HepG2 (cell line): ENCODE measurements at regions not wholly inside any gene's neighbourhood (a gene's known extent, or its start where the extent isn't known, plus 50 kb on each side); places are given as distances from the start of the nearest gene placed in this dataset.

ENCODE experiments used
- ATAC-seq: fragments of 200-7000 bp; cut with Tn5 transposase; 3 replicates; pipeline ENCODE4 v1.9.1; 2020; ENCODE audit warnings: mild to moderate bottlenecking, moderate library complexity
- BruUV-seq: library from RNA; stranded (reverse); fragments of 400-500 nt; replicated peaks from 2 replicates; lab custom pipeline; 2021; lab: Mats Ljungman, UMichigan
- CTCF ChIA-PET: fragments of 300-600 bp; formaldehyde crosslinking; extraction: SDS; loops from one replicate; lab custom pipeline; 2021; ENCODE audit warnings: low total read pairs, inconsistent platforms, low intra/inter-chr PET ratio; lab: Yijun Ruan, JAX
- POLR2A ChIA-PET: fragments of 350-600 bp; sonication (Branson Sonifier 250); formaldehyde crosslinking; loops from one replicate; lab custom pipeline; 2020; ENCODE audit warnings: antibody characterized with exemption, inconsistent platforms; lab: Yijun Ruan, JAX
- DNase-seq: peaks from one replicate; pipeline ENCODE4 v3.0.0-alpha.2; 2015; ENCODE audit warnings: low spot score
- FAIRE-seq: peaks from 3 replicates; lab custom pipeline; 2011; peaks lifted over from hg19 to GRCh38; lab: Jason Lieb, UNC
- H2AFZ ChIP-seq: one replicate; pipeline ENCODE4 v1.6.1; 2011; ENCODE audit warnings: low read length, inconsistent platforms
- H3K27ac ChIP-seq: fragments of 300-600 bp; 3 replicates; pipeline ENCODE4 v1.8.0; 2011; ENCODE audit warnings: mixed run types, mild to moderate bottlenecking, mixed read lengths, low read length, inconsistent platforms; ENCODE audit not compliant: insufficient read depth; ENCODE audit errors: extremely low read length
- H3K27me3 ChIP-seq, 2 experiments: fragments of 200-600 bp in 1 of 2; 2 replicates in 1 of 2; 3 replicates in 1 of 2; pipeline versions ENCODE4 v1.6.0 to v1.8.0; 2011; ENCODE audit warnings: low read length in 2 of 2, mild to moderate bottlenecking in 2 of 2, moderate library complexity in 2 of 2, inconsistent platforms in 1 of 2; ENCODE audit not compliant: insufficient read depth in 2 of 2, control insufficient read depth in 1 of 2
- H3K36me3 ChIP-seq, 2 experiments: fragments of 200-600 bp in 1 of 2; replicated peaks in 1 of 2; 2 replicates in 1 of 2; 3 replicates in 1 of 2; pipeline versions ENCODE4 v1.5.1 to v1.8.0; 2011; ENCODE audit warnings: low read length in 2 of 2, inconsistent platforms in 1 of 2; ENCODE audit not compliant: insufficient read depth in 2 of 2, control insufficient read depth in 1 of 2
- H3K4me1 ChIP-seq: 2 replicates; pipeline ENCODE4 v1.5.1; 2012; ENCODE audit warnings: low read length, inconsistent platforms; ENCODE audit not compliant: insufficient read depth
- H3K4me2 ChIP-seq: 2 replicates; pipeline ENCODE4 v1.6.0; 2011; ENCODE audit warnings: low read depth, low read length, inconsistent platforms
- H3K4me3 ChIP-seq, 3 experiments: fragments of 200-600 bp in 1 of 3; sonication (generic), shearing (Covaris generic) in 1 of 3; replicated peaks in 1 of 3; 2 replicates each; pipeline ENCODE4 v1.5.1; 2011 to 2016; ENCODE audit warnings: low read length in 3 of 3, inconsistent platforms in 2 of 3, low read depth in 2 of 3, mild to moderate bottlenecking in 2 of 3, control low read depth in 1 of 3, mixed read lengths in 1 of 3; ENCODE audit not compliant: insufficient read depth in 1 of 3
- H3K79me2 ChIP-seq: one replicate; pipeline ENCODE4 v1.6.1; 2011; ENCODE audit warnings: low read length, inconsistent platforms; ENCODE audit not compliant: insufficient read depth
- H3K9ac ChIP-seq: 2 replicates; pipeline ENCODE4 v1.6.0; 2011; ENCODE audit warnings: mild to moderate bottlenecking, low read depth, low read length, inconsistent platforms; ENCODE audit not compliant: insufficient read depth
- H3K9me3 ChIP-seq: 2 replicates; pipeline ENCODE4 v1.5.1; 2012; ENCODE audit warnings: mild to moderate bottlenecking, low read length
- H4K20me1 ChIP-seq: 2 replicates; pipeline ENCODE4 v1.6.0; 2011; ENCODE audit warnings: inconsistent platforms, mild to moderate bottlenecking, low read length, moderate library complexity; ENCODE audit not compliant: insufficient read depth
- DNMT3B ChIP-seq: conservative IDR thresholded peaks from 2 replicates; pipeline ENCODE4 v1.6.1; 2016; ENCODE audit warnings: missing biosample characterization, control low read depth
- IRF2 ChIP-seq: IDR thresholded peaks from 2 replicates; pipeline ENCODE4 v1.6.1; 2018; ENCODE audit warnings: missing genetic modification reagents, missing compliant biosample characterization
- RFXAP ChIP-seq: sonication (generic); formaldehyde crosslinking; IDR thresholded peaks from 2 replicates; pipeline ENCODE4 v1.4.0; 2020; ENCODE audit warnings: missing genetic modification reagents, borderline replicate concordance
- WGBS: methylation state at CpG from one replicate; pipeline ENCODE4 v1.1.6; 2017; ENCODE audit warnings: low lambda C conversion rate; 5-methylcytosine and 5-hydroxymethylcytosine counted together
- in situ Hi-C: cut with HindIII; loops from 2 replicates; pipeline ENCODE4 v1.10.0; 2017; ENCODE audit warnings: low pct_unique_long_range_greater_than_20kb; ENCODE audit not compliant: extremely low pct_ligation_motif_present
- intact Hi-C: fragments of 100-400 bp; cut with micrococcal nuclease; formaldehyde crosslinking; loops from one replicate; pipeline ENCODE4 v1.10.0; 2022; ENCODE audit not compliant: unreplicated experiment
- TF ChIP-seq, protein P1 (sequence below): sonication (generic); formaldehyde crosslinking; IDR thresholded peaks from one replicate; pipeline ENCODE4 v1.5.1; 2020; ENCODE audit warnings: mild to moderate bottlenecking, missing genetic modification reagents; ENCODE audit errors: not compliant biosample characterization
- TF ChIP-seq, protein P2 (sequence below): sonication (generic); formaldehyde crosslinking; IDR thresholded peaks from 2 replicates; pipeline ENCODE4 v1.5.1; 2020; ENCODE audit warnings: mild to moderate bottlenecking, missing genetic modification reagents, borderline replicate concordance
- TF ChIP-seq, protein P3 (sequence below): sonication (generic); formaldehyde crosslinking; IDR thresholded peaks from 2 replicates; pipeline ENCODE4 v1.5.1; 2020; ENCODE audit warnings: mild to moderate bottlenecking, missing genetic modification reagents, moderate library complexity

GRCh38 chr5:14954216-14954615 is 82.6 kb upstream of the ANKH start:
- H3K9ac ChIP-seq = no peak overlapping the region
- no peak overlapping the region for H3K4me2 ChIP-seq
- FAIRE-seq (no peak), DNase-seq (no peak), ATAC-seq (no peak)
- BruUV-seq = no TSS peak
- H3K27me3 ChIP-seq = peaks cover 1 to 5% of the 10 kb centered on the region in 2 experiments; a peak in 3 of 5 replicates
- H2AFZ ChIP-seq = no peak overlapping the region
- H3K4me3 ChIP-seq = no peak overlapping the region
- in situ Hi-C loops = no loop called here
- H4K20me1 ChIP-seq = no peaks in the 10 kb centered on the region
- H3K79me2 ChIP-seq = no peaks in the 10 kb centered on the region
- peaks cover 27% of the 10 kb centered on the region for H3K4me1 ChIP-seq
- H3K9me3 ChIP-seq = no peaks in the 10 kb centered on the region
- ChIA-PET POLR2A (no interaction called here), CTCF (no interaction called here)
- 54% methylated on average over 1 of the region's 1 CpG for WGBS
- intact Hi-C loops = no loop called here
- H3K36me3 ChIP-seq = no peaks in the 10 kb centered on the region
- H3K27ac ChIP-seq = no peak overlapping the region
- TF ChIP-seq, protein P1, sequence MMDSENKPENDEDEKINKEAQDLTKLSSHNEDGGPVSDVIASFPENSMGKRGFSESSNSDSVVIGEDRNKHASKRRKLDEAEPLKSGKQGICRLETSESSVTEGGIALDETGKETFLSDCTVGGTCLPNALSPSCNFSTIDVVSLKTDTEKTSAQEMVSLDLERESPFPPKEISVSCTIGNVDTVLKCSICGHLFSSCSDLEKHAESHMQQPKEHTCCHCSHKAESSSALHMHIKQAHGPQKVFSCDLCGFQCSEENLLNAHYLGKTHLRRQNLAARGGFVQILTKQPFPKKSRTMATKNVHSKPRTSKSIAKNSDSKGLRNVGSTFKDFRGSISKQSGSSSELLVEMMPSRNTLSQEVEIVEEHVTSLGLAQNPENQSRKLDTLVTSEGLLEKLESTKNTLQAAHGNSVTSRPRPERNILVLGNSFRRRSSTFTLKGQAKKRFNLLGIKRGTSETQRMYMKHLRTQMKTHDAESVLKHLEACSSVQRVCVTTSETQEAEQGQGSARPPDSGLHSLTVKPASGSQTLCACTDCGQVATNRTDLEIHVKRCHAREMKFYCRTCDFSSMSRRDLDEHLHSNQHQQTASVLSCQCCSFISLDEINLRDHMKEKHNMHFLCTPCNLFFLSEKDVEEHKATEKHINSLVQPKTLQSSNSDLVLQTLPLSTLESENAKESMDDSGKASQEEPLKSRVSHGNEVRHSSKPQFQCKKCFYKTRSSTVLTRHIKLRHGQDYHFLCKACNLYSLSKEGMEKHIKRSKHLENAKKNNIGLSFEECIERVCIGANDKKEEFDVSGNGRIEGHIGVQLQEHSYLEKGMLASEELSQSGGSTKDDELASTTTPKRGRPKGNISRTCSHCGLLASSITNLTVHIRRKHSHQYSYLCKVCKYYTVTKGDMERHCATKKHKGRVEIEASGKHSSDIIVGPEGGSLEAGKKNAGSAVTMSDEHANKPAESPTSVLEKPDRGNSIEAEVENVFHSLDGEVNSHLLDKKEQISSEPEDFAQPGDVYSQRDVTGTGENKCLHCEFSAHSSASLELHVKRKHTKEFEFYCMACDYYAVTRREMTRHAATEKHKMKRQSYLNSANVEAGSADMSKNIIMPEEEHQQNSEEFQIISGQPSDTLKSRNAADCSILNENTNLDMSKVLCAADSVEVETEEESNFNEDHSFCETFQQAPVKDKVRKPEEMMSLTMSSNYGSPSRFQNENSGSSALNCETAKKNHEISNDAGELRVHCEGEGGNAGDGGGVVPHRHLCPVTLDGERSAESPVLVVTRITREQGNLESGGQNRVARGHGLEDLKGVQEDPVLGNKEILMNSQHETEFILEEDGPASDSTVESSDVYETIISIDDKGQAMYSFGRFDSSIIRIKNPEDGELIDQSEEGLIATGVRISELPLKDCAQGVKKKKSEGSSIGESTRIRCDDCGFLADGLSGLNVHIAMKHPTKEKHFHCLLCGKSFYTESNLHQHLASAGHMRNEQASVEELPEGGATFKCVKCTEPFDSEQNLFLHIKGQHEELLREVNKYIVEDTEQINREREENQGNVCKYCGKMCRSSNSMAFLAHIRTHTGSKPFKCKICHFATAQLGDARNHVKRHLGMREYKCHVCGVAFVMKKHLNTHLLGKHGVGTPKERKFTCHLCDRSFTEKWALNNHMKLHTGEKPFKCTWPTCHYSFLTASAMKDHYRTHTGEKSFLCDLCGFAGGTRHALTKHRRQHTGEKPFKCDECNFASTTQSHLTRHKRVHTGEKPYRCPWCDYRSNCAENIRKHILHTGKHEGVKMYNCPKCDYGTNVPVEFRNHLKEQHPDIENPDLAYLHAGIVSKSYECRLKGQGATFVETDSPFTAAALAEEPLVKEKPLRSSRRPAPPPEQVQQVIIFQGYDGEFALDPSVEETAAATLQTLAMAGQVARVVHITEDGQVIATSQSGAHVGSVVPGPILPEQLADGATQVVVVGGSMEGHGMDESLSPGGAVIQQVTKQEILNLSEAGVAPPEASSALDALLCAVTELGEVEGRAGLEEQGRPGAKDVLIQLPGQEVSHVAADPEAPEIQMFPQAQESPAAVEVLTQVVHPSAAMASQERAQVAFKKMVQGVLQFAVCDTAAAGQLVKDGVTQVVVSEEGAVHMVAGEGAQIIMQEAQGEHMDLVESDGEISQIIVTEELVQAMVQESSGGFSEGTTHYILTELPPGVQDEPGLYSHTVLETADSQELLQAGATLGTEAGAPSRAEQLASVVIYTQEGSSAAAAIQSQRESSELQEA (CRISPR knock-in tag) = no peak
- TF ChIP-seq IRF2 (CRISPR knock-in tag) (no peak), DNMT3B (CRISPR knock-in tag) (no peak), RFXAP (CRISPR knock-in tag) (no peak)
- TF ChIP-seq, protein P2, sequence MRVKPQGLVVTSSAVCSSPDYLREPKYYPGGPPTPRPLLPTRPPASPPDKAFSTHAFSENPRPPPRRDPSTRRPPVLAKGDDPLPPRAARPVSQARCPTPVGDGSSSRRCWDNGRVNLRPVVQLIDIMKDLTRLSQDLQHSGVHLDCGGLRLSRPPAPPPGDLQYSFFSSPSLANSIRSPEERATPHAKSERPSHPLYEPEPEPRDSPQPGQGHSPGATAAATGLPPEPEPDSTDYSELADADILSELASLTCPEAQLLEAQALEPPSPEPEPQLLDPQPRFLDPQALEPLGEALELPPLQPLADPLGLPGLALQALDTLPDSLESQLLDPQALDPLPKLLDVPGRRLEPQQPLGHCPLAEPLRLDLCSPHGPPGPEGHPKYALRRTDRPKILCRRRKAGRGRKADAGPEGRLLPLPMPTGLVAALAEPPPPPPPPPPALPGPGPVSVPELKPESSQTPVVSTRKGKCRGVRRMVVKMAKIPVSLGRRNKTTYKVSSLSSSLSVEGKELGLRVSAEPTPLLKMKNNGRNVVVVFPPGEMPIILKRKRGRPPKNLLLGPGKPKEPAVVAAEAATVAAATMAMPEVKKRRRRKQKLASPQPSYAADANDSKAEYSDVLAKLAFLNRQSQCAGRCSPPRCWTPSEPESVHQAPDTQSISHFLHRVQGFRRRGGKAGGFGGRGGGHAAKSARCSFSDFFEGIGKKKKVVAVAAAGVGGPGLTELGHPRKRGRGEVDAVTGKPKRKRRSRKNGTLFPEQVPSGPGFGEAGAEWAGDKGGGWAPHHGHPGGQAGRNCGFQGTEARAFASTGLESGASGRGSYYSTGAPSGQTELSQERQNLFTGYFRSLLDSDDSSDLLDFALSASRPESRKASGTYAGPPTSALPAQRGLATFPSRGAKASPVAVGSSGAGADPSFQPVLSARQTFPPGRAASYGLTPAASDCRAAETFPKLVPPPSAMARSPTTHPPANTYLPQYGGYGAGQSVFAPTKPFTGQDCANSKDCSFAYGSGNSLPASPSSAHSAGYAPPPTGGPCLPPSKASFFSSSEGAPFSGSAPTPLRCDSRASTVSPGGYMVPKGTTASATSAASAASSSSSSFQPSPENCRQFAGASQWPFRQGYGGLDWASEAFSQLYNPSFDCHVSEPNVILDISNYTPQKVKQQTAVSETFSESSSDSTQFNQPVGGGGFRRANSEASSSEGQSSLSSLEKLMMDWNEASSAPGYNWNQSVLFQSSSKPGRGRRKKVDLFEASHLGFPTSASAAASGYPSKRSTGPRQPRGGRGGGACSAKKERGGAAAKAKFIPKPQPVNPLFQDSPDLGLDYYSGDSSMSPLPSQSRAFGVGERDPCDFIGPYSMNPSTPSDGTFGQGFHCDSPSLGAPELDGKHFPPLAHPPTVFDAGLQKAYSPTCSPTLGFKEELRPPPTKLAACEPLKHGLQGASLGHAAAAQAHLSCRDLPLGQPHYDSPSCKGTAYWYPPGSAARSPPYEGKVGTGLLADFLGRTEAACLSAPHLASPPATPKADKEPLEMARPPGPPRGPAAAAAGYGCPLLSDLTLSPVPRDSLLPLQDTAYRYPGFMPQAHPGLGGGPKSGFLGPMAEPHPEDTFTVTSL (CRISPR knock-in tag) = no peak
- TF ChIP-seq, protein P3, sequence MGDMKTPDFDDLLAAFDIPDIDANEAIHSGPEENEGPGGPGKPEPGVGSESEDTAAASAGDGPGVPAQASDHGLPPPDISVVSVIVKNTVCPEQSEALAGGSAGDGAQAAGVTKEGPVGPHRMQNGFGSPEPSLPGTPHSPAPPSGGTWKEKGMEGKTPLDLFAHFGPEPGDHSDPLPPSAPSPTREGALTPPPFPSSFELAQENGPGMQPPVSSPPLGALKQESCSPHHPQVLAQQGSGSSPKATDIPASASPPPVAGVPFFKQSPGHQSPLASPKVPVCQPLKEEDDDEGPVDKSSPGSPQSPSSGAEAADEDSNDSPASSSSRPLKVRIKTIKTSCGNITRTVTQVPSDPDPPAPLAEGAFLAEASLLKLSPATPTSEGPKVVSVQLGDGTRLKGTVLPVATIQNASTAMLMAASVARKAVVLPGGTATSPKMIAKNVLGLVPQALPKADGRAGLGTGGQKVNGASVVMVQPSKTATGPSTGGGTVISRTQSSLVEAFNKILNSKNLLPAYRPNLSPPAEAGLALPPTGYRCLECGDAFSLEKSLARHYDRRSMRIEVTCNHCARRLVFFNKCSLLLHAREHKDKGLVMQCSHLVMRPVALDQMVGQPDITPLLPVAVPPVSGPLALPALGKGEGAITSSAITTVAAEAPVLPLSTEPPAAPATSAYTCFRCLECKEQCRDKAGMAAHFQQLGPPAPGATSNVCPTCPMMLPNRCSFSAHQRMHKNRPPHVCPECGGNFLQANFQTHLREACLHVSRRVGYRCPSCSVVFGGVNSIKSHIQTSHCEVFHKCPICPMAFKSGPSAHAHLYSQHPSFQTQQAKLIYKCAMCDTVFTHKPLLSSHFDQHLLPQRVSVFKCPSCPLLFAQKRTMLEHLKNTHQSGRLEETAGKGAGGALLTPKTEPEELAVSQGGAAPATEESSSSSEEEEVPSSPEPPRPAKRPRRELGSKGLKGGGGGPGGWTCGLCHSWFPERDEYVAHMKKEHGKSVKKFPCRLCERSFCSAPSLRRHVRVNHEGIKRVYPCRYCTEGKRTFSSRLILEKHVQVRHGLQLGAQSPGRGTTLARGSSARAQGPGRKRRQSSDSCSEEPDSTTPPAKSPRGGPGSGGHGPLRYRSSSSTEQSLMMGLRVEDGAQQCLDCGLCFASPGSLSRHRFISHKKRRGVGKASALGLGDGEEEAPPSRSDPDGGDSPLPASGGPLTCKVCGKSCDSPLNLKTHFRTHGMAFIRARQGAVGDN (CRISPR knock-in tag) = no peak
